ENCODE measurements at regions not wholly inside any gene's neighbourhood (a gene's known extent, or its start where the extent isn't known, plus 50 kb on each side); places are given as distances from the start of the nearest gene placed in this dataset.

DNA sequence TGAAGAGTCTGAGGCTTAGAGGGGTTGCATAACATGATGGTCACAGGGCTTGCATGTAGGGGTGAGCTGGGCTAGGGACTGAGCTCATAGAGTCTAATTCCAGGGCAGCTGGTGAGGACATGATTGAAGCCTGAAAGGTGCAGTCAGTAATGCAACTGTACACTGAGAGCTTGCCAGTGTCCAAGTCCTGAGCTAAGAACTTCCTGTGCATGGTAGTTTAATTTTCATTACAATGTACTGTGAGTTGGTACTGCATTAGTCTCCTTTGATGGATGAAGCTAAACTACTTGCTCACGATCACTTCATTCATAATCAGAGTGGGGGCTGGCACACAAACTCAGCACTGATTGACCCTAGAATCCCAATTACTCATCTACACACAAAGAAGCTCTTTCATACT, 156.4 kb upstream of the CRBN start:
- in situ Hi-C loops (cut with MboI; ENCODE audit: low pct_ligation_motif_present in 1 of 4, low pct_unique_long_range_greater_than_20kb in 1 of 4, low sequenced_read_pairs in 3 of 4) (no loop called here), intact Hi-C loops (cut with DNase I; ENCODE audit: low total_unique reads) (no loop called here)
- TF ChIP-seq, protein P1, sequence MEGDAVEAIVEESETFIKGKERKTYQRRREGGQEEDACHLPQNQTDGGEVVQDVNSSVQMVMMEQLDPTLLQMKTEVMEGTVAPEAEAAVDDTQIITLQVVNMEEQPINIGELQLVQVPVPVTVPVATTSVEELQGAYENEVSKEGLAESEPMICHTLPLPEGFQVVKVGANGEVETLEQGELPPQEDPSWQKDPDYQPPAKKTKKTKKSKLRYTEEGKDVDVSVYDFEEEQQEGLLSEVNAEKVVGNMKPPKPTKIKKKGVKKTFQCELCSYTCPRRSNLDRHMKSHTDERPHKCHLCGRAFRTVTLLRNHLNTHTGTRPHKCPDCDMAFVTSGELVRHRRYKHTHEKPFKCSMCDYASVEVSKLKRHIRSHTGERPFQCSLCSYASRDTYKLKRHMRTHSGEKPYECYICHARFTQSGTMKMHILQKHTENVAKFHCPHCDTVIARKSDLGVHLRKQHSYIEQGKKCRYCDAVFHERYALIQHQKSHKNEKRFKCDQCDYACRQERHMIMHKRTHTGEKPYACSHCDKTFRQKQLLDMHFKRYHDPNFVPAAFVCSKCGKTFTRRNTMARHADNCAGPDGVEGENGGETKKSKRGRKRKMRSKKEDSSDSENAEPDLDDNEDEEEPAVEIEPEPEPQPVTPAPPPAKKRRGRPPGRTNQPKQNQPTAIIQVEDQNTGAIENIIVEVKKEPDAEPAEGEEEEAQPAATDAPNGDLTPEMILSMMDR (IDR thresholded peaks at IDR 0.05) = no peak
- no peak for TF ChIP-seq POLR2A (IDR thresholded peaks at IDR 0.05)
- no peak for TF ChIP-seq EP300 (IDR thresholded peaks at IDR 0.05; ENCODE audit: low read depth)
- TF ChIP-seq POLR2AphosphoS5 (IDR thresholded peaks at IDR 0.05) = no peak
- DNase-seq = no peak
- Histone ChIP-seq H3K9me3 (no peaks in the 10 kb centered on the region), H3K4me3 (no peak overlapping the region), H3K27me3 (no peaks in the 10 kb centered on the region), H3K27ac (no peak overlapping the region), H3K36me3 (no peaks in the 10 kb centered on the region), H3K4me1 (no peaks in the 10 kb centered on the region)
- WGBS, 2 donors (ENCODE audit: low coverage in 1 of 2) = 91% methylated on average over 1 of the region's 1 CpG; no CpG with 5 or more reads in 1 of the 2 donors

DNA sequence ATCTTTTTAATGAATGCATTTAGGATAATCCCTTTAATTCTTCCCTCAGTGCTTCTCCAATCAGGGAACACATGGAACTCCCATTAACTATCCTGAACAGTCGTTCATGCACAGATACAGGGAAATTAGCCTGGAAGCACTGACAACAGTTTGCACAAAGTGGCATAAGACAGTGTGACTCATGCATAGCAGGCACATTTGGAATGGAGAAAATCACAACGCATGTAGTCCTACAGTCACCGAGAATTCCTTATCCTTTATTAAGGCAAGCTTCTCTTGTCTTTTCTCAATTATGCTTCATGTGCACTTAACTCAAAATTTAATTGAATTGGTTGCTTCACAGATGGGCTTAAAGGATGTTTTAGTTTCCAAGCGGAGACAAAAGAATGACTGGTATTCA, 155.0 kb upstream of the CRBN start:
- no peaks in the 10 kb centered on the region for H3K4me1 ChIP-seq
- H3K36me3 ChIP-seq = no peaks in the 10 kb centered on the region
- TF ChIP-seq POLR2A (IDR thresholded peaks at IDR 0.05) = no peak
- no peak for TF ChIP-seq POLR2AphosphoS5 (IDR thresholded peaks at IDR 0.05)
- no peak for TF ChIP-seq EP300 (IDR thresholded peaks at IDR 0.05; ENCODE audit: low read depth)
- TF ChIP-seq, protein P1 (IDR thresholded peaks at IDR 0.05) = no peak
- no peak for DNase-seq
- WGBS, 2 donors (ENCODE audit: low coverage in 1 of 2) = 77 to 85% methylated on average over 4 of the region's 4 CpGs
- H3K4me3 ChIP-seq = no peak overlapping the region
- no peak overlapping the region for H3K27ac ChIP-seq
- intact Hi-C loops (cut with DNase I; ENCODE audit: low total_unique reads) = no loop called here
- in situ Hi-C loops (cut with MboI; ENCODE audit: low pct_ligation_motif_present in 1 of 4, low pct_unique_long_range_greater_than_20kb in 1 of 4, low sequenced_read_pairs in 3 of 4) = no loop called here
- no peaks in the 10 kb centered on the region for H3K9me3 ChIP-seq
- no peaks in the 10 kb centered on the region for H3K27me3 ChIP-seq

- Histone ChIP-seq H3K27me3 (no peaks in the 10 kb centered on the region), H3K4me1 (no peaks in the 10 kb centered on the region), H3K27ac (no peak overlapping the region), H3K4me3 (no peak overlapping the region), H3K9me3 (no peaks in the 10 kb centered on the region), H3K36me3 (no peaks in the 10 kb centered on the region)
- WGBS, 2 donors (ENCODE audit: low coverage in 1 of 2) = 78 to 83% methylated on average over 1 to 2 of the region's 2 CpGs
- intact Hi-C loops (cut with DNase I; ENCODE audit: low total_unique reads) = no loop called here
- TF ChIP-seq, protein P1 (IDR thresholded peaks at IDR 0.05) = no peak
- TF ChIP-seq POLR2AphosphoS5 (IDR thresholded peaks at IDR 0.05) (no peak), POLR2A (IDR thresholded peaks at IDR 0.05) (no peak), EP300 (IDR thresholded peaks at IDR 0.05; ENCODE audit: low read depth) (no peak)
- DNase-seq = no peak
- in situ Hi-C loops (cut with MboI; ENCODE audit: low pct_ligation_motif_present in 1 of 4, low pct_unique_long_range_greater_than_20kb in 1 of 4, low sequenced_read_pairs in 3 of 4) = no loop called here
Observed at GRCh38 chr3:3333571-3333970, 154.1 kb upstream of the CRBN start.

GRCh38 chr3:3316521-3316920, 137.0 kb upstream of the CRBN start:
- 42 to 52% methylated on average over 2 to 3 of the region's 3 CpGs for WGBS, 2 donors (ENCODE audit: low coverage in 1 of 2)
- in situ Hi-C loops (cut with MboI; ENCODE audit: low pct_ligation_motif_present in 1 of 4, low pct_unique_long_range_greater_than_20kb in 1 of 4, low sequenced_read_pairs in 3 of 4) (no loop called here), intact Hi-C loops (cut with DNase I; ENCODE audit: low total_unique reads) (no loop called here)
- H3K27me3 ChIP-seq = no peaks in the 10 kb centered on the region
- TF ChIP-seq, protein P1 (IDR thresholded peaks at IDR 0.05) = no peak
- TF ChIP-seq POLR2A (IDR thresholded peaks at IDR 0.05) (no peak), EP300 (IDR thresholded peaks at IDR 0.05; ENCODE audit: low read depth) (no peak)
- DNase-seq = no peak
- H3K4me1 ChIP-seq = no peaks in the 10 kb centered on the region
- H3K9me3 ChIP-seq = no peaks in the 10 kb centered on the region
- no peak overlapping the region for H3K27ac ChIP-seq
- no peak overlapping the region for H3K4me3 ChIP-seq
- no peaks in the 10 kb centered on the region for H3K36me3 ChIP-seq

Measured in transverse colon (tissue), 4 donors.